ENCODE measurements at regions not wholly inside any gene's neighbourhood (a gene's known extent, or its start where the extent isn't known, plus 50 kb on each side); places are given as distances from the start of the nearest gene placed in this dataset.

- no peak overlapping the region for H3K9ac ChIP-seq (ENCODE audit: low read depth, low read length)
- no peak overlapping the region for H3K4me3 ChIP-seq (ENCODE audit: low read length)
- H3K36me3 ChIP-seq (ENCODE audit: insufficient read depth, low read length): no peaks in the 10 kb centered on the region
- no peaks in the 10 kb centered on the region for H3K9me3 ChIP-seq (replicated peaks; ENCODE audit: low read length)
- H3K27me3 ChIP-seq (ENCODE audit: control insufficient read depth, insufficient read depth, low read length): peaks cover 32% of the 10 kb centered on the region
- no peaks in the 10 kb centered on the region for H3K4me1 ChIP-seq (ENCODE audit: control insufficient read depth, insufficient read depth, low read length)
- no peak overlapping the region for H3K4me2 ChIP-seq (ENCODE audit: low read length)
These were observed 99.8 kb upstream of the YPEL5 start for GRCh38 chr2:30046979-30047378.

DNA sequence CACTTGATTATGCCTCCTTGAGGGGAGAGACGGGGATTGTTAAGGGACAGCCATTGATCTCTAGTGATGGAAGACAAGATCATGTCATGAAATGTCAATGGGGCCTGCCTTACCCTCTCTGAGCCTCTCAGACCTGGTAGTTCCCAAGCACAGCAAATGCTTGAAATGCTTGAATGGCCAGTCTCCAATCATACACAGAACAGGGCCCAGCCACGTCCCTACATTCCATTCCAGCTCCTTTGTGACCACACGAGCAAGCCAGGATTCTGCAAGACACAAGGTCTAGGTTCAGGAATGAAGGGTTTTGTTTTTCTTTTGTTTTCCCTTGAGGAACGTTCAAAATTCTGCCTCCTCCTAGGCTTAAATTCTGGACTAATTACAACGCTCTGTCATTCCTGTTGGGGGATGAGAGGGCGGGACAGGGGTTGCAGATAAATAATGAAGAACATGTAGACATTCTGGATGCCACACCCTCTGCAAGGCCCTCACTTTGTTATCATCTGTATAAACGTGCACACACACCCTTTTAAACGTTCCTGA, 98.1 kb upstream of the YPEL5 start:
- no peak overlapping the region for H3K9ac ChIP-seq (ENCODE audit: low read depth, low read length)
- peaks cover 31% of the 10 kb centered on the region for H3K27me3 ChIP-seq (ENCODE audit: control insufficient read depth, insufficient read depth, low read length)
- H3K9me3 ChIP-seq (replicated peaks; ENCODE audit: low read length): no peaks in the 10 kb centered on the region
- no peak overlapping the region for H3K4me3 ChIP-seq (ENCODE audit: low read length)
- H3K36me3 ChIP-seq (ENCODE audit: insufficient read depth, low read length): no peaks in the 10 kb centered on the region
- no peak overlapping the region for H3K4me2 ChIP-seq (ENCODE audit: low read length)
- H3K4me1 ChIP-seq (ENCODE audit: control insufficient read depth, insufficient read depth, low read length): no peaks in the 10 kb centered on the region

- Histone ChIP-seq H3K9me3 (replicated peaks; ENCODE audit: low read length) (no peaks in the 10 kb centered on the region), H3K4me2 (ENCODE audit: low read length) (no peak overlapping the region), H3K4me3 (ENCODE audit: low read length) (no peak overlapping the region), H3K9ac (ENCODE audit: low read depth, low read length) (no peak overlapping the region), H3K27me3 (ENCODE audit: control insufficient read depth, insufficient read depth, low read length) (peaks cover 10% of the 10 kb centered on the region), H3K36me3 (ENCODE audit: insufficient read depth, low read length) (no peaks in the 10 kb centered on the region), H3K4me1 (ENCODE audit: control insufficient read depth, insufficient read depth, low read length) (no peaks in the 10 kb centered on the region)
These were observed 91.3 kb upstream of the YPEL5 start for GRCh38 chr2:30055548-30055947.

DNA sequence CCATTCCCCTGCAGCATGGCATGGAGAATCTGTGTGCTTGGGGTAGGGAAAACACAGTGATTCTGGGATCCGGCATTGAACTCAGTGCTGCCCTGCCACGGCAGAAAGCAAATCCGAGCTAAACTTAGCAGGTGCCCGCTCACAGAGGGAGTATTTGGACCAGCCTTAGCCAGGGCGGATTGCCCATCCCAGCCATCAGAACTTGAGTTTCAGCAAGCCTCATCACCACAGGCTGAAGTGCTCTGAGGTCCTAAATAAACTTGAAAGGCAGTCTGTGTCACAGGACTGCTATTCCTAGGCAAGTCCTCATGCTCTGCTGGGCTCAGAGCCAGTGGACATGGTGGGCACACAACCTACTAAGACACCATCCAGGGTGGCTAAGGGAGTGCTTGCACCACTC, 86.2 kb upstream of the YPEL5 start:
- H3K4me3 ChIP-seq (ENCODE audit: low read length): no peak overlapping the region
- no peaks in the 10 kb centered on the region for H3K36me3 ChIP-seq (ENCODE audit: insufficient read depth, low read length)
- no peaks in the 10 kb centered on the region for H3K4me1 ChIP-seq (ENCODE audit: control insufficient read depth, insufficient read depth, low read length)
- peaks cover 10% of the 10 kb centered on the region for H3K27me3 ChIP-seq (ENCODE audit: control insufficient read depth, insufficient read depth, low read length)
- no peaks in the 10 kb centered on the region for H3K9me3 ChIP-seq (replicated peaks; ENCODE audit: low read length)
- H3K4me2 ChIP-seq (ENCODE audit: low read length): no peak overlapping the region
- no peak overlapping the region for H3K9ac ChIP-seq (ENCODE audit: low read depth, low read length)

DNA sequence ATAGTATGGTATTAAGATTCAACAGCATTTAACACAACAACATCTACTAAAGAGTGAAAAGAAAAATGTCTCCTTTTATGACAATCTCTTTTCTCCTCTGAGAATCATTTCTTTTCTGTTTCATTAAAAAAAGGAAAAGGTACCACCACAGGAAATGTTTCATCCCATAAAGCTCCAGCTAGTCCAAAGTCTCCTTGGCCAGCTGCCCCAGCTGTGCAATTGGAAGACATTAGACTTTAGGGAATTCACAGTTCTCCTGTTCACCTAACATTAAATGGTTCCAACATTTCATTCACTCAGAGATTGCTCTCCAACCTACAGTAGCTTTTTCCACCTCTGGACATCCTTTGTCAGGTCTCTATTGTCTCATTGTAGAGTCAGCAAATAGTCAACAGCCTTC, 78.7 kb upstream of the YPEL5 start:
- H3K9me3 ChIP-seq (replicated peaks; ENCODE audit: low read length): no peaks in the 10 kb centered on the region
- H3K36me3 ChIP-seq (ENCODE audit: insufficient read depth, low read length): no peaks in the 10 kb centered on the region
- H3K9ac ChIP-seq (ENCODE audit: low read depth, low read length): no peak overlapping the region
- peaks cover 16% of the 10 kb centered on the region for H3K27me3 ChIP-seq (ENCODE audit: control insufficient read depth, insufficient read depth, low read length)
- H3K4me3 ChIP-seq (ENCODE audit: low read length): no peak overlapping the region
- H3K4me1 ChIP-seq (ENCODE audit: control insufficient read depth, insufficient read depth, low read length): no peaks in the 10 kb centered on the region
- no peak overlapping the region for H3K4me2 ChIP-seq (ENCODE audit: low read length)

GRCh38 chr2:30072250-30072842, 74.5 kb upstream of the YPEL5 start:
- no peaks in the 10 kb centered on the region for H3K9me3 ChIP-seq (replicated peaks; ENCODE audit: low read length)
- no peaks in the 10 kb centered on the region for H3K36me3 ChIP-seq (ENCODE audit: insufficient read depth, low read length)
- H3K4me1 ChIP-seq (ENCODE audit: control insufficient read depth, insufficient read depth, low read length): no peaks in the 10 kb centered on the region
- H3K9ac ChIP-seq (ENCODE audit: low read depth, low read length): no peak overlapping the region
- no peak overlapping the region for H3K4me2 ChIP-seq (ENCODE audit: low read length)
- no peak overlapping the region for H3K4me3 ChIP-seq (ENCODE audit: low read length)
- peaks cover 41% of the 10 kb centered on the region for H3K27me3 ChIP-seq (ENCODE audit: control insufficient read depth, insufficient read depth, low read length)

GRCh38 chr2:30073523-30073922, 73.3 kb upstream of the YPEL5 start:
- H3K4me3 ChIP-seq (ENCODE audit: low read length): no peak overlapping the region
- H3K9ac ChIP-seq (ENCODE audit: low read depth, low read length): no peak overlapping the region
- H3K4me1 ChIP-seq (ENCODE audit: control insufficient read depth, insufficient read depth, low read length): no peaks in the 10 kb centered on the region
- H3K9me3 ChIP-seq (replicated peaks; ENCODE audit: low read length): no peaks in the 10 kb centered on the region
- no peak overlapping the region for H3K4me2 ChIP-seq (ENCODE audit: low read length)
- peaks cover 47% of the 10 kb centered on the region for H3K27me3 ChIP-seq (ENCODE audit: control insufficient read depth, insufficient read depth, low read length)
- H3K36me3 ChIP-seq (ENCODE audit: insufficient read depth, low read length): no peaks in the 10 kb centered on the region

GRCh38 chr2:30074023-30074422, 72.8 kb upstream of the YPEL5 start:
- Histone ChIP-seq H3K4me3 (ENCODE audit: low read length) (no peak overlapping the region), H3K36me3 (ENCODE audit: insufficient read depth, low read length) (no peaks in the 10 kb centered on the region), H3K9me3 (replicated peaks; ENCODE audit: low read length) (no peaks in the 10 kb centered on the region), H3K4me1 (ENCODE audit: control insufficient read depth, insufficient read depth, low read length) (no peaks in the 10 kb centered on the region), H3K9ac (ENCODE audit: low read depth, low read length) (no peak overlapping the region), H3K27me3 (ENCODE audit: control insufficient read depth, insufficient read depth, low read length) (peaks cover 47% of the 10 kb centered on the region), H3K4me2 (ENCODE audit: low read length) (no peak overlapping the region)

DNA sequence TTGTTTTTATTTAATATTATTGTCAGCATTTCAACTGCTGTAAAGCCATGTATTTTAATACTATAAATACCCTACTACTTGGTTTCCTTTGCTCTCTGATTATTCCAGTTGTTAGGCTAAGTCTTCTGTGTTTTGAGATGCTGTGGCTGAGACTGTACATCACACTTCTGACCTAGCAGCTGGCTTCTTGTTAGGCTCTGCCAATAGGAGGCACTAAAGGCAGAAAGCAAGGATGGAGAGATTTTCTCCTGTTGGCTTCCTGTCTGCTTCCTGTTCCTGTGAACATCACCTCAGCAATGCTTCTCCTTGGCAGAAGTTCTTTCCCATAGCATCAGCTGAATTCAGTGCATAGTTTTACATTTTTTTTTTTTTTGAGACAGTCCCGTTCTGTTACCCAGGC, 68.3 kb upstream of the YPEL5 start:
- no peaks in the 10 kb centered on the region for H3K9me3 ChIP-seq (replicated peaks; ENCODE audit: low read length)
- no peak overlapping the region for H3K4me3 ChIP-seq (ENCODE audit: low read length)
- no peaks in the 10 kb centered on the region for H3K36me3 ChIP-seq (ENCODE audit: insufficient read depth, low read length)
- no peak overlapping the region for H3K4me2 ChIP-seq (ENCODE audit: low read length)
- H3K4me1 ChIP-seq (ENCODE audit: control insufficient read depth, insufficient read depth, low read length): no peaks in the 10 kb centered on the region
- H3K27me3 ChIP-seq (ENCODE audit: control insufficient read depth, insufficient read depth, low read length): peaks cover 45% of the 10 kb centered on the region
- no peak overlapping the region for H3K9ac ChIP-seq (ENCODE audit: low read depth, low read length)

GRCh38 chr2:30084915-30085314, 61.9 kb upstream of the YPEL5 start:
- H3K27me3 ChIP-seq (ENCODE audit: control insufficient read depth, insufficient read depth, low read length): peaks cover 58% of the 10 kb centered on the region
- H3K4me3 ChIP-seq (ENCODE audit: low read length): no peak overlapping the region
- no peak overlapping the region for H3K4me2 ChIP-seq (ENCODE audit: low read length)
- no peaks in the 10 kb centered on the region for H3K36me3 ChIP-seq (ENCODE audit: insufficient read depth, low read length)
- no peaks in the 10 kb centered on the region for H3K9me3 ChIP-seq (replicated peaks; ENCODE audit: low read length)
- no peaks in the 10 kb centered on the region for H3K4me1 ChIP-seq (ENCODE audit: control insufficient read depth, insufficient read depth, low read length)
- no peak overlapping the region for H3K9ac ChIP-seq (ENCODE audit: low read depth, low read length)

DNA sequence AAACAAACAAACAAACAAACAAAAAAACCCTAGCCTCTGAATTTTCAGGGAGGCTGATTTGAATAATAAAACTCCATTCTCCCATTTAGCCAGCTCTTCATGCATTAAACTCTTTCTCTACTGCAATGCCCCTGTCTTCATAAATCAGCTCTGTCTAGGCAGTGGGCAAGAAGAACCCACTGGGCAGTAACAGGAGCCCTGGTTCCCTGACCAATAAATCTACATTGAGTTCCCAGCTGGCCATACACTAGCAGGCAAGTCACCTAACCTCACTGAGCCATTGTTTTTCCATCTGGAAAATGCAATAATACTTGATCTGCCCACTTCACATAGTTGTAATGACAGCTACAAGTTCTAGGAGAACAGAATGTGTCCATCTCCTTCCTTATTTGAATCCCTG, 57.6 kb upstream of the YPEL5 start:
- no peak overlapping the region for H3K9ac ChIP-seq (ENCODE audit: low read depth, low read length)
- H3K36me3 ChIP-seq (ENCODE audit: insufficient read depth, low read length): no peaks in the 10 kb centered on the region
- H3K4me1 ChIP-seq (ENCODE audit: control insufficient read depth, insufficient read depth, low read length): no peaks in the 10 kb centered on the region
- H3K27me3 ChIP-seq (ENCODE audit: control insufficient read depth, insufficient read depth, low read length): peaks cover 71% of the 10 kb centered on the region
- H3K4me2 ChIP-seq (ENCODE audit: low read length): no peak overlapping the region
- H3K9me3 ChIP-seq (replicated peaks; ENCODE audit: low read length): no peaks in the 10 kb centered on the region
- no peak overlapping the region for H3K4me3 ChIP-seq (ENCODE audit: low read length)

- peaks cover 61% of the 10 kb centered on the region for H3K27me3 ChIP-seq (ENCODE audit: control insufficient read depth, insufficient read depth, low read length)
- no peaks in the 10 kb centered on the region for H3K36me3 ChIP-seq (ENCODE audit: insufficient read depth, low read length)
- no peak overlapping the region for H3K4me3 ChIP-seq (ENCODE audit: low read length)
- no peaks in the 10 kb centered on the region for H3K4me1 ChIP-seq (ENCODE audit: control insufficient read depth, insufficient read depth, low read length)
- H3K9me3 ChIP-seq (replicated peaks; ENCODE audit: low read length): no peaks in the 10 kb centered on the region
- H3K9ac ChIP-seq (ENCODE audit: low read depth, low read length): no peak overlapping the region
- no peak overlapping the region for H3K4me2 ChIP-seq (ENCODE audit: low read length)
These were observed 51.4 kb upstream of the YPEL5 start for GRCh38 chr2:30095402-30095801.

Data from skeletal muscle satellite cell (primary cell).